ENCODE measurements at regions not wholly inside any gene's neighbourhood (a gene's known extent, or its start where the extent isn't known, plus 50 kb on each side); places are given as distances from the start of the nearest gene placed in this dataset.

GRCh38 chr6:19479551-19479950 is 357.6 kb upstream of the ID4 start:
- Mint-ChIP-seq H3K4me3 (no peak overlapping the region), H3K27ac (no peak overlapping the region), H3K27me3 (no peaks in the 10 kb centered on the region), H3K4me1 (ENCODE audit: low read depth) (no peaks in the 10 kb centered on the region), H3K36me3 (ENCODE audit: low read depth) (no peaks in the 10 kb centered on the region), H3K9me3 (peaks cover 2% of the 10 kb centered on the region)
- Histone ChIP-seq H3K4me1 (ENCODE audit: insufficient read depth, low read length) (no peaks in the 10 kb centered on the region), H3K4me3 (ENCODE audit: low read length) (no peak overlapping the region), H3K27me3 (ENCODE audit: control insufficient read depth in 1 of 2, insufficient read depth in 2 of 2, low read length in 2 of 2) (no peaks in the 10 kb centered on the region), H3K36me3 (ENCODE audit: insufficient read depth, low read length) (no peaks in the 10 kb centered on the region), H3K9me3 (ENCODE audit: control insufficient read depth in 1 of 2, insufficient read depth in 1 of 2, low read length in 2 of 2) (peaks cover 0 to 14% of the 10 kb centered on the region in 2 experiments), H3K27ac (ENCODE audit: low read depth in 1 of 2, low read length in 2 of 2) (no peak overlapping the region)
- ChIA-PET POLR2A (no interaction called here), CTCF (no interaction called here)
- intact Hi-C loops (cut with DNase I, micrococcal nuclease): no loop called here
- no peak for ATAC-seq (ENCODE audit: poor library complexity)
- no peak for TF ChIP-seq CTCF (IDR thresholded peaks at IDR 0.05)
- no peak for DNase-seq

- Mint-ChIP-seq H3K4me1 (ENCODE audit: low read depth) (no peaks in the 10 kb centered on the region), H3K36me3 (ENCODE audit: low read depth) (no peaks in the 10 kb centered on the region), H3K27me3 (no peaks in the 10 kb centered on the region), H3K9me3 (peaks cover 4% of the 10 kb centered on the region), H3K4me3 (no peak overlapping the region), H3K27ac (no peak overlapping the region)
- CTCF ChIA-PET: no interaction called here
- POLR2A ChIA-PET: no interaction called here
- ATAC-seq (ENCODE audit: poor library complexity): no peak
- Histone ChIP-seq H3K4me3 (ENCODE audit: low read length) (no peak overlapping the region), H3K27me3 (ENCODE audit: control insufficient read depth in 1 of 2, insufficient read depth in 2 of 2, low read length in 2 of 2) (no peaks in the 10 kb centered on the region), H3K36me3 (ENCODE audit: insufficient read depth, low read length) (no peaks in the 10 kb centered on the region), H3K27ac (ENCODE audit: low read depth in 1 of 2, low read length in 2 of 2) (no peak overlapping the region), H3K9me3 (ENCODE audit: control insufficient read depth in 1 of 2, insufficient read depth in 1 of 2, low read length in 2 of 2) (peaks cover 0 to 7% of the 10 kb centered on the region in 2 experiments), H3K4me1 (ENCODE audit: insufficient read depth, low read length) (no peaks in the 10 kb centered on the region)
- TF ChIP-seq CTCF (IDR thresholded peaks at IDR 0.05): no peak
- DNase-seq: no peak
- intact Hi-C loops (cut with DNase I, micrococcal nuclease): no loop called here
Observed at GRCh38 chr6:19492636-19493405, 344.3 kb upstream of the ID4 start.

GRCh38 chr6:19501737-19502245 is 335.4 kb upstream of the ID4 start:
- Histone ChIP-seq H3K4me1 (ENCODE audit: insufficient read depth, low read length) (no peaks in the 10 kb centered on the region), H3K9me3 (ENCODE audit: control insufficient read depth in 1 of 2, insufficient read depth in 1 of 2, low read length in 2 of 2) (peaks cover 0 to 10% of the 10 kb centered on the region in 2 experiments), H3K4me3 (ENCODE audit: low read length) (no peak overlapping the region), H3K27ac (ENCODE audit: low read depth in 1 of 2, low read length in 2 of 2) (no peak overlapping the region), H3K36me3 (ENCODE audit: insufficient read depth, low read length) (no peaks in the 10 kb centered on the region), H3K27me3 (ENCODE audit: control insufficient read depth in 1 of 2, insufficient read depth in 2 of 2, low read length in 2 of 2) (no peaks in the 10 kb centered on the region)
- Mint-ChIP-seq H3K9me3 (peaks cover 11% of the 10 kb centered on the region), H3K4me1 (ENCODE audit: low read depth) (no peaks in the 10 kb centered on the region), H3K4me3 (no peak overlapping the region), H3K27ac (no peak overlapping the region), H3K27me3 (no peaks in the 10 kb centered on the region), H3K36me3 (ENCODE audit: low read depth) (no peaks in the 10 kb centered on the region)
- no peak for ATAC-seq (ENCODE audit: poor library complexity)
- CTCF ChIA-PET: no interaction called here
- POLR2A ChIA-PET: no interaction called here
- no peak for DNase-seq
- intact Hi-C loops (cut with DNase I, micrococcal nuclease): no loop called here
- no peak for TF ChIP-seq CTCF (IDR thresholded peaks at IDR 0.05)

All from CD4-positive, alpha-beta T cell (primary cell).